Testis (tissue), 2 donors: ENCODE measurements at regions not wholly inside any gene's neighbourhood (a gene's known extent, or its start where the extent isn't known, plus 50 kb on each side); places are given as distances from the start of the nearest gene placed in this dataset.

Source experiments
- CTCF ChIP-seq, 3 experiments: fragments of 450-650 bp in 2 of 3; fragments of 200-600 bp in 1 of 3; sonication (generic) in 1 of 3; IDR thresholded peaks; one replicate each; pipeline ENCODE4 v1.5.1; 2016 to 2019; ENCODE audit warnings: antibody characterized with exemption in 3 of 3, mild to moderate bottlenecking in 2 of 3, moderate library complexity in 1 of 3
- POLR2A ChIP-seq: fragments of 450-650 bp; IDR thresholded peaks from one replicate; pipeline ENCODE4 v1.6.1; 2017; ENCODE audit warnings: antibody characterized with exemption, mild to moderate bottlenecking, moderate library complexity

GRCh38 chr15:66864871-66865281, 162.8 kb downstream of the SMAD6 start:
- TF ChIP-seq CTCF (IDR thresholded peaks at IDR 0.05) = no peak
- no peak for TF ChIP-seq POLR2A
